HCT116 (cell line): ENCODE measurements at regions not wholly inside any gene's neighbourhood (a gene's known extent, or its start where the extent isn't known, plus 50 kb on each side); places are given as distances from the start of the nearest gene placed in this dataset.

Experiments
- ATAC-seq: fragments of 200-7000 bp; cut with Tn5 transposase; 2 replicates; pipeline ENCODE4 v1.9.1; 2020; ENCODE audit warnings: mild to moderate bottlenecking, moderate library complexity
- BruUV-seq: library from RNA; stranded (reverse); fragments of 400-500 nt; replicated peaks from 2 replicates; lab custom pipeline; 2021; lab: Mats Ljungman, UMichigan
- CTCF ChIA-PET: fragments of 300-600 bp; sonication (Branson Sonifier 250); formaldehyde crosslinking; loops from one replicate; lab custom pipeline; 2021; ENCODE audit warnings: antibody characterized with exemption; lab: Charles Lee
- POLR2A ChIA-PET: fragments of 300-600, 350-600 bp; sonication (Branson Sonifier 250); formaldehyde crosslinking; loops from one replicate; lab custom pipeline; 2021; ENCODE audit warnings: antibody characterized with exemption; lab: Charles Lee
- RAD21 ChIA-PET, 2 experiments: fragments of 300-600 bp; sonication (Branson Sonifier 250); formaldehyde crosslinking; loops; one replicate each; lab custom pipeline; 2023; ENCODE audit warnings: low total read pairs in 2 of 2; ENCODE audit not compliant: uncharacterized antibody in 2 of 2, unreplicated experiment in 2 of 2, low non-redundant PET in 1 of 2; lab: Charles Lee
- DNase-seq: peaks from one replicate; pipeline ENCODE4 v3.0.0-alpha.2; 2010; ENCODE audit warnings: low read depth, low spot score
- H2AFZ ChIP-seq: fragments of 200-600 bp; shearing (Covaris generic), sonication (generic); 2 replicates; pipeline ENCODE4 v1.6.1; 2017; ENCODE audit warnings: low read depth, mixed run types, mixed read lengths, antibody characterized with exemption, low read length; ENCODE audit not compliant: poor library complexity, severe bottlenecking
- H3K27ac ChIP-seq: 2 replicates; pipeline ENCODE4 v1.5.1; 2012; ENCODE audit warnings: low read depth, low read length
- H3K27me3 ChIP-seq: fragments of 200-600 bp; sonication (generic); 2 replicates; pipeline ENCODE4 v1.6.1; 2016; ENCODE audit warnings: mixed run types, low read length, mixed read lengths; ENCODE audit not compliant: insufficient read depth
- H3K36me3 ChIP-seq, 2 experiments: fragments of 200-500 bp in 1 of 2; fragments of 200-600 bp in 1 of 2; sonication (Bioruptor generic) in 1 of 2; sonication (generic) in 1 of 2; 2 replicates each; pipeline versions ENCODE4 v1.5.1 to v1.6.1; 2014 to 2016; ENCODE audit warnings: low read length in 2 of 2, inconsistent platforms in 1 of 2, mixed read lengths in 1 of 2, mixed run types in 1 of 2; ENCODE audit not compliant: insufficient read depth in 2 of 2, control insufficient read depth in 1 of 2
- H3K4me1 ChIP-seq, 2 experiments: fragments of 200-600 bp in 1 of 2; sonication (generic) in 1 of 2; 2 replicates each; pipeline versions ENCODE4 v1.5.1 to v1.6.1; 2012 to 2017; ENCODE audit warnings: low read length in 2 of 2, inconsistent platforms in 1 of 2, mild to moderate bottlenecking in 1 of 2, mixed read lengths in 1 of 2, mixed run types in 1 of 2, moderate library complexity in 1 of 2; ENCODE audit not compliant: insufficient read depth in 2 of 2, control insufficient read depth in 1 of 2
- H3K4me2 ChIP-seq: fragments of 200-600 bp; sonication (generic); 2 replicates; pipeline ENCODE4 v1.6.1; 2017; ENCODE audit warnings: mixed run types, low read length, mixed read lengths
- H3K4me3 ChIP-seq, 2 experiments: fragments of 200-600 bp in 1 of 2; sonication (generic) in 1 of 2; replicated peaks in 1 of 2; 2 replicates each; pipeline ENCODE4 v1.5.1; 2011 to 2016; ENCODE audit warnings: low read length in 2 of 2, control low read depth in 1 of 2, low read depth in 1 of 2, mild to moderate bottlenecking in 1 of 2, mixed read lengths in 1 of 2, mixed run types in 1 of 2
- H3K79me2 ChIP-seq: fragments of 200-600 bp; sonication (generic); 2 replicates; pipeline ENCODE4 v1.6.1; 2017; ENCODE audit warnings: mild to moderate bottlenecking, mixed run types, low read length, moderate library complexity, mixed read lengths; ENCODE audit not compliant: insufficient read depth
- H3K9ac ChIP-seq: fragments of 200-600 bp; sonication (generic); 2 replicates; pipeline ENCODE4 v1.6.1; 2016; ENCODE audit warnings: low read length, mixed read lengths
- H3K9me2 ChIP-seq: fragments of 200-600 bp; sonication (generic), shearing (Covaris generic); 2 replicates; pipeline ENCODE4 v1.6.1; 2017; ENCODE audit warnings: mixed run types, mild to moderate bottlenecking, moderate library complexity; ENCODE audit not compliant: insufficient read depth
- H3K9me3 ChIP-seq, 2 experiments: fragments of 200-500 bp in 1 of 2; fragments of 200-600 bp in 1 of 2; sonication (Bioruptor generic) in 1 of 2; sonication (generic) in 1 of 2; 2 replicates each; pipeline ENCODE4 v1.6.1; 2014 to 2017; ENCODE audit warnings: low read length in 2 of 2, mixed read lengths in 2 of 2, inconsistent platforms in 1 of 2, low read depth in 1 of 2, mild to moderate bottlenecking in 1 of 2, mixed run types in 1 of 2, moderate library complexity in 1 of 2; ENCODE audit not compliant: control insufficient read depth in 1 of 2, insufficient read depth in 1 of 2
- H4K20me1 ChIP-seq: fragments of 200-600 bp; sonication (generic), shearing (Covaris generic); 2 replicates; pipeline ENCODE4 v1.6.1; 2017; ENCODE audit warnings: mixed run types, mild to moderate bottlenecking, moderate library complexity; ENCODE audit not compliant: insufficient read depth
- CEBPB ChIP-seq: IDR thresholded peaks from 2 replicates; pipeline ENCODE4 v1.6.1; 2012; ENCODE audit warnings: low read depth
- EGR1 ChIP-seq: IDR thresholded peaks from 2 replicates; pipeline ENCODE4 v1.6.1; 2012; ENCODE audit warnings: low read depth
- ELF1 ChIP-seq: IDR thresholded peaks from 2 replicates; pipeline ENCODE4 v1.6.1; 2012; ENCODE audit warnings: low read depth, borderline replicate concordance
- EZH2 ChIP-seq: fragments of 200-600 bp; sonication (generic); IDR thresholded peaks from 2 replicates; pipeline ENCODE4 v1.6.1; 2017; ENCODE audit warnings: antibody characterized with exemption, mixed run types
- FOSL1 ChIP-seq: IDR thresholded peaks from 2 replicates; pipeline ENCODE4 v1.6.1; 2012; ENCODE audit warnings: low read depth
- JUND ChIP-seq: IDR thresholded peaks from 2 replicates; pipeline ENCODE4 v1.6.1; 2012
- MAX ChIP-seq: IDR thresholded peaks from 2 replicates; pipeline ENCODE4 v1.6.1; 2012
- POLR2A ChIP-seq: IDR thresholded peaks from 2 replicates; pipeline ENCODE4 v1.7.0; 2011; ENCODE audit warnings: borderline replicate concordance; ENCODE audit not compliant: insufficient read depth, insufficient read length; ENCODE audit errors: extremely low read depth
- POLR2AphosphoS5 ChIP-seq: IDR thresholded peaks from 2 replicates; pipeline ENCODE4 v1.6.1; 2011; ENCODE audit warnings: mild to moderate bottlenecking, low read depth, low read length, moderate library complexity
- RAD21 ChIP-seq: IDR thresholded peaks from 2 replicates; pipeline ENCODE4 v1.6.1; 2012; ENCODE audit warnings: low read depth, mild to moderate bottlenecking
- SP1 ChIP-seq: IDR thresholded peaks from 2 replicates; pipeline ENCODE4 v1.6.1; 2012; ENCODE audit warnings: low read depth
- SRF ChIP-seq: IDR thresholded peaks from 2 replicates; pipeline ENCODE4 v1.6.1; 2012; ENCODE audit warnings: low read depth
- TCF7L2 ChIP-seq: IDR thresholded peaks from 2 replicates; pipeline ENCODE4 v1.7.0; 2011; ENCODE audit warnings: borderline replicate concordance, inconsistent platforms; ENCODE audit not compliant: insufficient read depth, insufficient read length; ENCODE audit errors: extremely low read depth
- ZBTB33 ChIP-seq: IDR thresholded peaks from 2 replicates; pipeline ENCODE4 v1.6.1; 2011; ENCODE audit warnings: mild to moderate bottlenecking, low read length, moderate library complexity; ENCODE audit not compliant: insufficient replicate concordance; ENCODE audit errors: extremely low read depth
- ZFX ChIP-seq: fragments of 450-650 bp; IDR thresholded peaks from 2 replicates; pipeline ENCODE4 v1.6.1; 2017
- ZNF274 ChIP-seq: fragments of 200-500 bp; sonication (Bioruptor generic); IDR thresholded peaks from 2 replicates; pipeline ENCODE4 v1.6.1; 2014; ENCODE audit warnings: mild to moderate bottlenecking, low read depth, low read length, inconsistent platforms
- intact Hi-C: fragments of 100-400 bp; cut with micrococcal nuclease; formaldehyde crosslinking; loops from 2 replicates; pipeline ENCODE4 v1.10.0; 2022

GRCh38 chr10:55704950-55705349, 656.1 kb downstream of the ZWINT start:
- DNase-seq: no peak
- Histone ChIP-seq H3K27ac (no peak overlapping the region), H3K4me3 (no peak overlapping the region), H3K79me2 (no peaks in the 10 kb centered on the region), H3K36me3 (no peaks in the 10 kb centered on the region), H3K9me2 (no peaks in the 10 kb centered on the region), H4K20me1 (no peaks in the 10 kb centered on the region), H3K4me2 (no peak overlapping the region), H3K9me3 (peaks cover 11 to 17% of the 10 kb centered on the region in 2 experiments; a peak in 2 of 4 replicates), H3K27me3 (no peaks in the 10 kb centered on the region), H2AFZ (no peak overlapping the region), H3K4me1 (no peaks in the 10 kb centered on the region), H3K9ac (no peak overlapping the region)
- no peak for ATAC-seq
- intact Hi-C loops: no loop called here
- no TSS peak for BruUV-seq
- RAD21 ChIA-PET: no interaction called here
- TF ChIP-seq ZNF274 (no peak), JUND (no peak), MAX (no peak), TCF7L2 (no peak), ZBTB33 (no peak), EGR1 (no peak), SP1 (no peak), RAD21 (no peak), POLR2AphosphoS5 (no peak), ZFX (no peak), FOSL1 (no peak), CEBPB (no peak), SRF (no peak), POLR2A (no peak), EZH2 (no peak), ELF1 (no peak)
- POLR2A ChIA-PET: no interaction called here
- CTCF ChIA-PET: no interaction called here
